Hepatocyte (in vitro differentiated cells): ENCODE measurements at regions not wholly inside any gene's neighbourhood (a gene's known extent, or its start where the extent isn't known, plus 50 kb on each side); places are given as distances from the start of the nearest gene placed in this dataset.

ENCODE experiments used
- DNase-seq: peaks from one replicate; pipeline ENCODE4 v3.0.0-alpha.2; 2016; ENCODE audit warnings: low spot score
- H2AFZ ChIP-seq: fragments of 200-600 bp; sonication (generic); 2 replicates; pipeline ENCODE4 v1.6.0; 2016; ENCODE audit warnings: antibody characterized with exemption, mild to moderate bottlenecking
- H3K27ac ChIP-seq: fragments of 200-600 bp; sonication (generic); 2 replicates; pipeline ENCODE4 v1.5.1; 2016; ENCODE audit warnings: mild to moderate bottlenecking
- H3K27me3 ChIP-seq: fragments of 200-600 bp; sonication (generic); 2 replicates; pipeline ENCODE4 v1.6.1; 2016
- H3K36me3 ChIP-seq: fragments of 200-600 bp; sonication (generic); replicated peaks from 2 replicates; pipeline ENCODE4 v1.5.1; 2016; ENCODE audit warnings: low read depth; ENCODE audit not compliant: insufficient read depth
- H3K4me1 ChIP-seq: fragments of 200-600 bp; sonication (generic); 2 replicates; pipeline ENCODE4 v1.5.1; 2016; ENCODE audit warnings: mild to moderate bottlenecking, moderate library complexity; ENCODE audit not compliant: insufficient read depth
- H3K4me2 ChIP-seq: fragments of 200-600 bp; sonication (generic); 2 replicates; pipeline ENCODE4 v1.6.0; 2016
- H3K4me3 ChIP-seq: fragments of 200-600 bp; sonication (generic); 2 replicates; pipeline ENCODE4 v1.5.1; 2016; ENCODE audit warnings: mild to moderate bottlenecking
- H3K79me2 ChIP-seq: fragments of 200-600 bp; sonication (generic); 2 replicates; pipeline ENCODE4 v1.6.0; 2017; ENCODE audit warnings: mild to moderate bottlenecking
- H3K9me2 ChIP-seq: fragments of 200-600 bp; sonication (generic); replicated peaks from 2 replicates; pipeline ENCODE4 v1.6.0; 2017; ENCODE audit warnings: mild to moderate bottlenecking; ENCODE audit not compliant: insufficient read depth
- H3K9me3 ChIP-seq: fragments of 200-600 bp; sonication (generic); 2 replicates; pipeline ENCODE4 v1.5.1; 2016; ENCODE audit warnings: low read depth, mild to moderate bottlenecking
- H4K20me1 ChIP-seq: fragments of 200-600 bp; sonication (generic); 2 replicates; pipeline ENCODE4 v1.6.0; 2016; ENCODE audit warnings: mild to moderate bottlenecking; ENCODE audit not compliant: insufficient read depth, poor library complexity, severe bottlenecking
- CTCF ChIP-seq: fragments of 200-600 bp; sonication (generic); IDR thresholded peaks from 2 replicates; pipeline ENCODE4 v1.5.1; 2016; ENCODE audit warnings: antibody characterized with exemption, mild to moderate bottlenecking; ENCODE audit not compliant: poor library complexity
- EZH2 ChIP-seq: fragments of 200-600 bp; sonication (generic); IDR thresholded peaks from 2 replicates; pipeline ENCODE4 v1.6.1; 2016; ENCODE audit warnings: antibody characterized with exemption, mild to moderate bottlenecking, borderline replicate concordance
- EZH2phosphoT487 ChIP-seq: fragments of 200-600 bp; sonication (generic); IDR thresholded peaks from one replicate; pipeline ENCODE4 v1.6.1; 2018; ENCODE audit warnings: antibody characterized with exemption, mild to moderate bottlenecking, low read depth, moderate library complexity; ENCODE audit not compliant: unreplicated experiment, severe bottlenecking
- WGBS: methylation state at CpG from one replicate; pipeline ENCODE4 v1.1.6; 2016; ENCODE audit warnings: low lambda C conversion rate; ENCODE audit errors: missing lambda C conversion rate; 5-methylcytosine and 5-hydroxymethylcytosine counted together

- no peak for DNase-seq
- no peak overlapping the region for H3K27ac ChIP-seq
- 50% methylated on average over 5 of the region's 5 CpGs for WGBS
- no peak for TF ChIP-seq EZH2phosphoT487
- no peaks in the 10 kb centered on the region for H3K79me2 ChIP-seq
- H3K4me3 ChIP-seq = no peak overlapping the region
- no peaks in the 10 kb centered on the region for H3K27me3 ChIP-seq
- no peaks in the 10 kb centered on the region for H4K20me1 ChIP-seq
- H3K9me2 ChIP-seq = no peaks in the 10 kb centered on the region
- H2AFZ ChIP-seq = no peak overlapping the region
- H3K9me3 ChIP-seq = no peaks in the 10 kb centered on the region
- H3K4me1 ChIP-seq = no peaks in the 10 kb centered on the region
- no peaks in the 10 kb centered on the region for H3K36me3 ChIP-seq
- no peak overlapping the region for H3K4me2 ChIP-seq
Measured at GRCh38 chr11:109349276-109350080, 72.5 kb upstream of the C11orf87 start.

- no peak overlapping the region for H3K4me2 ChIP-seq
- no peaks in the 10 kb centered on the region for H3K36me3 ChIP-seq
- no peaks in the 10 kb centered on the region for H3K9me2 ChIP-seq
- DNase-seq = no peak
- H3K27ac ChIP-seq = no peak overlapping the region
- no peaks in the 10 kb centered on the region for H3K27me3 ChIP-seq
- WGBS = 81% methylated on average over 3 of the region's 3 CpGs
- no peaks in the 10 kb centered on the region for H3K79me2 ChIP-seq
- no peak overlapping the region for H3K4me3 ChIP-seq
- H2AFZ ChIP-seq = no peak overlapping the region
- H3K9me3 ChIP-seq = no peaks in the 10 kb centered on the region
- TF ChIP-seq EZH2phosphoT487 (no peak), EZH2 (no peak), CTCF (no peak)
- no peaks in the 10 kb centered on the region for H3K4me1 ChIP-seq
- H4K20me1 ChIP-seq = no peaks in the 10 kb centered on the region
Measured at GRCh38 chr11:109350091-109350490, 71.9 kb upstream of the C11orf87 start.

DNA sequence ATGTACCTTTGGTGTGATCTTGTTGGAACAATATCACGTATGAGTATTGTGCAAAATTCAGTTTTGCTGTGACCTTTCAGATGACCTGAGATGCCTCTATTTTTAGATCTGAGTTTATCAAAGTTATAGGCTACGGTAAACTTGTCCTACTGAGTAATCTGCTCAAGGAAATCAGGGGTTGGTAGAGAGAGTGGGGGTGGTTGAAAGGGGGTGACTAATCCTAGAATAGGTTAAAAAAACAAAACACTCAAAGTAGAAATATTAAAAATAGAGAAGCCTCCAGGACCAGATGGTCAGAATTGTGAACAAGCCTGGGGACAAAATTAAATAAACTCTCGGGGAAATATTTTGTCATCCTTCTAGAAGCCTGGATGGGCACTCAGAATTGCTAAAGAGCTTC is 59.9 kb upstream of the C11orf87 start:
- no peaks in the 10 kb centered on the region for H3K9me3 ChIP-seq
- DNase-seq = no peak
- no peak overlapping the region for H3K4me3 ChIP-seq
- 88% methylated on average over 3 of the region's 3 CpGs for WGBS
- H3K4me1 ChIP-seq = no peaks in the 10 kb centered on the region
- no peaks in the 10 kb centered on the region for H3K36me3 ChIP-seq
- H3K27me3 ChIP-seq = no peaks in the 10 kb centered on the region
- no peak overlapping the region for H2AFZ ChIP-seq
- H3K79me2 ChIP-seq = no peaks in the 10 kb centered on the region
- no peak overlapping the region for H3K4me2 ChIP-seq
- H3K27ac ChIP-seq = no peak overlapping the region
- H3K9me2 ChIP-seq = no peaks in the 10 kb centered on the region
- H4K20me1 ChIP-seq = no peaks in the 10 kb centered on the region
- no peak for TF ChIP-seq EZH2
- no peak for TF ChIP-seq CTCF
- TF ChIP-seq EZH2phosphoT487 = no peak

DNA sequence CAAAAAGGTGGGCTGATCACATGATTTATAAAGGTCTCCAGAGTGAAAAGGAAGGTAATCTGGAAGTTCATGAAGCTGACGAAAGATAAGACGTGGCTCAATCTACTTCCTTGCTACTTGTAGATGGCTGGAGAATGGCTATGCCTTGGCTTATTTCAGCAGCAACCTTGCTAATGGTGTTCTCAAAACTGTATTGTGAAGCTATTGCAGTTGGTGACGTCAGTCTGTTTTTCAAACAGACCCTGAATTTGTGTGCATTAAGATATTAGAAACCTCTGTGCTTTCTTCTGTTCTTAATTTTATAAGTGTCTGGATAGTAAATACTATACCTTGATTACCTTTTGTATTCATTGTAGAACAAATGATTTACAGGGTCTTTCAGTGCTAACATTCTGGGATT is 58.3 kb upstream of the C11orf87 start:
- Histone ChIP-seq H3K9me3 (no peaks in the 10 kb centered on the region), H3K4me2 (no peak overlapping the region), H4K20me1 (no peaks in the 10 kb centered on the region), H3K79me2 (no peaks in the 10 kb centered on the region), H2AFZ (no peak overlapping the region), H3K9me2 (no peaks in the 10 kb centered on the region), H3K27ac (no peak overlapping the region), H3K4me3 (no peak overlapping the region), H3K36me3 (no peaks in the 10 kb centered on the region), H3K4me1 (no peaks in the 10 kb centered on the region), H3K27me3 (no peaks in the 10 kb centered on the region)
- DNase-seq = no peak
- 83% methylated on average over 3 of the region's 3 CpGs for WGBS
- TF ChIP-seq EZH2 = no peak
- no peak for TF ChIP-seq CTCF
- no peak for TF ChIP-seq EZH2phosphoT487
